Fibroblast of lung (primary cell): ENCODE measurements at regions not wholly inside any gene's neighbourhood (a gene's known extent, or its start where the extent isn't known, plus 50 kb on each side); places are given as distances from the start of the nearest gene placed in this dataset.

Experiments
- CTCF ChIP-seq, 2 donors: IDR thresholded peaks in 1 of 2; conservative IDR thresholded peaks in 1 of 2; 1 replicate in 1 of 2; 2 replicates in 1 of 2; pipeline ENCODE4 v1.5.1; 2011 to 2012; ENCODE audit warnings: low read length in 2 of 2, control low read depth in 1 of 2, inconsistent platforms in 1 of 2, low read depth in 1 of 2, mild to moderate bottlenecking in 1 of 2
- EZH2 ChIP-seq: IDR thresholded peaks from 2 replicates; pipeline ENCODE4 v1.5.1; 2012; ENCODE audit warnings: low read length, control low read depth, mild to moderate bottlenecking; ENCODE audit errors: missing control alignments

GRCh38 chr5:62127098-62127736 lies 178.8 kb upstream of the KIF2A start:
- TF ChIP-seq CTCF (conservative IDR thresholded peaks at IDR 0.05 in 1 of 2, IDR thresholded peaks at IDR 0.05 in 1 of 2; ENCODE audit: low read depth in 1 of 2, low read length in 2 of 2) (no peak), EZH2 (no peak)
